Activated CD4-positive, alpha-beta T cell treated with anti-CD3 and anti-CD28 coated beads for 24 hours (primary cell): ENCODE measurements at regions not wholly inside any gene's neighbourhood (a gene's known extent, or its start where the extent isn't known, plus 50 kb on each side); places are given as distances from the start of the nearest gene placed in this dataset.

Source experiments
- DNase-seq, 2 donors: peaks; one replicate each; pipeline ENCODE4 v3.0.0-alpha.2; 2020; ENCODE audit warnings: low read depth in 2 of 2

- no peak for DNase-seq
These were observed 848.7 kb upstream of the FOXG1 start for GRCh38 chr14:27917896-27918295.

DNA sequence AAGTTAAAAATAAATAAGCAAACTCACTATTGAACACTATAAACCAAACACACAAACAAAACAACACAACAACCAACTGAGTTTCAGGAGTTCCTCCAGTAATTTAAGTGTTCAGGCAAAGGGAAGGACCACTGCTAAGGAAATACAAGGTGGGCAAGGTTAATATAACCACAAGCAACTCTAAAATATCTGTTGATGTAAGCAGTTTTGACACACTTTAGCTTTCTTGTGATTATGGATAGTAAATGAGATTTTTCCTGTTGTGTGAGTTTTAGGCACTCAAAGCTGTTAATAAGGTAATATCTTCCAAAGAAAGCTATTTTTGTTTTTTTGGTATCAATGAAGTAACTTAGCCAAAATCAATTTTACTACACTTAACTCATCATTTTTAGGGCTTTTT is 839.1 kb upstream of the FOXG1 start:
- DNase-seq, result no peak

DNA sequence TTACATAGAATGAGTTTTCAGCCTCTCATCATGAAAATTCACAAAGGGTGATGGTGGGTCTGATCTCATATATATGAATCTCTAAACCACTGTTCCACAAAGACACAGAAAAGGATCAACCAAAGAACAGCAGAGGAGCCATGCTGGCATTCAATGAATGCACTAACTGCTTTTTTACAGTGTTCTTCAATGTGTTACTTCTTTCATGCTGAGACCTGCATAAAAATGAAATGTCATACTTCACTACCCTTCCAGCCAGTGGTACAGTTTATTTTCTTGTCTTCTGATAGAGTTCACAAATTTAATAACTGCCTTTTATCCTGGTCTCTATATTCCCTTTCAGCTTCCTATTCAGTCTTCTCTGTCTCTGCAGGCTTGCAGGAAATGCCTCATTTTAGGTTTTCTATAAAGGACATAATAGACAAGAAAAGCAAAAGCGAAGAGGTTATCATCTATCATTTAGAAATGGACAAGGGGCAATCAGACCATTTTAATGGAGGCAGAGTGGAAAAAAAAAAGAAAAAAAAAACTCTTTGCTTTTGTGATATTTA is 836.7 kb upstream of the FOXG1 start:
- no peak for DNase-seq

GRCh38 chr14:27938392-27938791 is 828.2 kb upstream of the FOXG1 start:
- DNase-seq, result no peak

GRCh38 chr14:27945512-27945911 is 821.1 kb upstream of the FOXG1 start:
- no peak for DNase-seq

DNA sequence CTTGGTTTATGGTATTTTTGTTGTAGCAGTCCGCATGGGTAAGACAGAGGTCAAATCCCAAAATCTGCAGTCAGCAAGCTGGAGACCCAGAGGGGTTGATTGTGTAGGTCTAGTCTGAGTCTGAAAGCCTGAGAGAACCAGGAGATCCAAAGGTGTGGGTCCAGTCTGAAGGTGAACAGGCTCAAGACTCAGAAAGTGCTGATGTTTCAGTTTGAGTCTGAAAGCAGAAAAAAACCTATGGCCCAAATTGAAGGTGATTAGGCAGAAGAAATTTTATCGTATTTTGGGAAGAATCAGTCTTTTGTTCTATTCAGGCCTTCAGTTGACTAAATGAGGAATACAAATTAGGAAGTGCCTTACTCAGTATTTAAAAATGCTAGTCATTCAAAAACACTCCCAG is 807.8 kb upstream of the FOXG1 start:
- no peak for DNase-seq

- DNase-seq, result no peak
These were observed 770.9 kb upstream of the FOXG1 start for GRCh38 chr14:27995691-27996090.

DNA sequence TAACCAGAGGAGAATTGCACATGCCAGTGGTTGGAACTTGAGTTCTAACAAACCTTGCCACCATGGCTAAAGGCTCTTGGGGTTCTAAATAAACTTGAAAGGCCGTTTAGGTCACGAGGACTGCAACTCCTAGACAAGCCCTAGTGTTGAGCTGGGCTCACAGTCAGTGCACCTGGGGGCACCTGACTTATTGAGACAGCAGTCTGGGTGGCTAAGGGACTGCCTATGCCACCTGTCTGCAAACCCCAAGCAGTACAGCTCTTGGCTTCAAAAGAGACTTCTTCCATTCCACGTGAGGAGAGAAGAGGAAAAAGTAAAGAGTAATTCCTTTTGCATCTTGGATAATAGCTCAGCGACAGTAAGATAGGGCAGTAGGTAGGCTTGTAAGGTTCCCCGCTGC is 765.6 kb upstream of the FOXG1 start:
- DNase-seq, result no peak

- DNase-seq, result no peak
These were observed 753.8 kb upstream of the FOXG1 start for GRCh38 chr14:28012629-28013415.

GRCh38 chr14:28020112-28020511 is 746.5 kb upstream of the FOXG1 start:
- DNase-seq, result no peak

DNA sequence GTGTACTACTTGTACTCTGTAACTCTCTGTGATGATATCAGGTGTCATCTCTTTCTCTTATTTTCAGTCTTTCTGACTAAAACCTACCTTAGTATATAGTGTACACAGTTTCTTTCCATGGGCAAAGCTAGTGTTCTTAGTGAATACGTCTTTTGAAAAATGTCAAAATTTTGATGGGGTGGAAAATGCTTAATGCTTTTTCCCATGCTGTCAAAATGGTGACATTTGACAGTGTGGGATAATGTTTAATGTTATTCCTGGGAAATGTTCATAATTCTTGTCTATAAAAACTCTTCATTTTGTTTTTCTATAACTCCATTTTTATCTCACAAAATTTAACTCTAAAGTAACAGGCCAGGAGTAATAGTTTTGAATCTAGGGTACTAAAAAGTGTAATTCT is 742.7 kb upstream of the FOXG1 start:
- DNase-seq, result no peak

- DNase-seq, result no peak
These were observed 714.3 kb upstream of the FOXG1 start for GRCh38 chr14:28052251-28052650.

- no peak for DNase-seq
These were observed 711.6 kb upstream of the FOXG1 start for GRCh38 chr14:28055008-28055407.

DNA sequence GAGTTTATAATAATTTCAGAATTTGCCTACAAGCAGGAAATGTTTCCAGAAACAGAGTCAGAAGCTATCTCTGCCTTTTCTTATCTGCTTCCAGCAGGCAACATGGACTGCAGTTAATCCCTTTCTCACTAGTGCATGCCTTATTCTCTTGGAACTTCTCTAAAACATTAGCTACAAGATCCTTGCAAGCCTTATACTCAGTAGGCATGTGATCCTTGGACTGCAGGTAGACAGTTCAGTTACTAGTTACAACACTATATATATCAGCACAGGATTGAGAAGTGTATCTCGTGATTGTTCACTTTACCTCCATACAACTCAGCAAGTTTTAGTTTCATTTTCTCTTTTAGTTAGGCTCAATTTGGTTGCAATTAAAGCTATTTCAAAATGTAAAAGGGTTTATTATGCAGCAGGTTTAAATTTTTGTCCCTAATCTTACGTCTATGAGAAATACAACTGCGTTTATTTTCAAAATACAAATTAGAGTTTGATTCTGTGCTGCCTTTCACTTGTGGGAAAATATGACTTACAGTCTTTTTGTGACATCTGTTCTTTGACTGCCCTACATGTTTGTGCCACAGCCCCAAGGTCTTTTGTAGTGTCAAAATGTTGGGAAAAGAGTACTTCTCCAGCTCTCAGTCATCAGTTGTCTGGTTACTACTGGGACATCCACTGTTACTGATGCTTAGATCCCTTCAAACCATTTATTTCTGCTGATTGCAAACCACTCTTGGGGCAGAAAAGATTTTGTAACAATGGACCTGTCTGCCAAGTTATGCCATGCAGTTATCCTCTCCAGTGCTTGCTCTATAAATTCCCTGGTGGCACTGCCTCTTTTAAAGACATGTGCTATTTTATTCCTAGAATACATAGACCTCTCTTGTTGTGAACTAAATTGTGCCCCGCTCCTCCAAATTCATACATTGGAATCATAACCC is 709.0 kb upstream of the FOXG1 start:
- no peak for DNase-seq

- DNase-seq, result no peak
These were observed 707.3 kb upstream of the FOXG1 start for GRCh38 chr14:28059254-28059653.

DNA sequence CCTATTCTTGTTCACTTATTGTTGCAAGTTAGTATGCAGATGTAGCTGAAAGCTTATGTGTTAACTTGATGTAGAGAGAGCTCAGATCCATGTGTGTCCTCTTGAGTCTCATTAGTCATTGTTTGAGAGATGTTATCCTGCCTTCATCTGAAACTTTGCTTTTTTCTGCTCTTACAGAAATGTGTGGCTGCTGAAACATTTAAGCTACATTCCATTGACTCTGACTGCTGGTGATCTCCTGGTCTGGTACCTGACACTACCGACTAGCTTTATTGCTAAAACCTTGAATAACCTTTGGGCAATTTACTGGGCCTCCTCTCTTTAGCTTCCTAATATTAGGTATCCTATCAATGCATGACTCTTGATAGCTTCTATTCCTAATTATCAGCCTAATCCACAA is 705.6 kb upstream of the FOXG1 start:
- DNase-seq, result no peak

DNA sequence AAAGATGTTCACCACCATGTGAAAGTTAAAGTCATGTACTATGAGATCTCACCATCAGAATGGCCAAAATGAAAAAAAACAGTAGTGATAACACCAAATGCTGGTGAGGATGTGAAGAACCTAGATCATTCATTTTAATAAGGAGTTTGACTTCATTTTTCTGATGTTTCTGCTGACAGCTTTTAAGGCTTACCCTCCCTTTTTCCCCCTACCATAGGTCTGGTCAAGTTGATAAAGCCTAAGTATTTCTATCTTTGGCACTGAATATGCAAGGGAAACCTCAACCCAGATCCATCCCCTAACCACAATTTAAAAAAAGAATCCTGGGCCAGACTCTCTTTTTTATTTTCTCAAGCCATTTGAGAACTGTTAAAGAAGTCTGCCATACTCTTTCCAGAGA is 689.6 kb upstream of the FOXG1 start:
- DNase-seq, result no peak

DNA sequence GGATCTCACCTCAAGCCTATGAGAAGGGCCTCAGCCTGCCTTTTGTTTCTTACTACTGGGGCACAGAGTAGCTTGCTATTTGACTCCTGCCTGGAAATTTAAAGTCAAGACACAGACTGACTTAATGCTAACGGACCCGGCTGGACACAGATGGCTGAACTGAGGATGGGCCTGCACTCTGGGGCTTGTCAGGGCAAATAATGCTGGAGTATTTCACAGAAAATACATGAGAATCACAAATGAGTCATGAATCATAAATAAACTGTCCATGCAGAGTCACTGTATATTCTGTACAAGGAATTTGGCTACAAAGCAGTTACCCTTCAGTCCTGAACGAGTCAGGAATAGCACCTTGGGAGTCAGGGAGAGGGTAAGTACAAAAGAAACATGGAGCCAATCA is 683.2 kb upstream of the FOXG1 start:
- DNase-seq, result no peak

GRCh38 chr14:28088125-28088524 is 678.5 kb upstream of the FOXG1 start:
- DNase-seq, result no peak

DNA sequence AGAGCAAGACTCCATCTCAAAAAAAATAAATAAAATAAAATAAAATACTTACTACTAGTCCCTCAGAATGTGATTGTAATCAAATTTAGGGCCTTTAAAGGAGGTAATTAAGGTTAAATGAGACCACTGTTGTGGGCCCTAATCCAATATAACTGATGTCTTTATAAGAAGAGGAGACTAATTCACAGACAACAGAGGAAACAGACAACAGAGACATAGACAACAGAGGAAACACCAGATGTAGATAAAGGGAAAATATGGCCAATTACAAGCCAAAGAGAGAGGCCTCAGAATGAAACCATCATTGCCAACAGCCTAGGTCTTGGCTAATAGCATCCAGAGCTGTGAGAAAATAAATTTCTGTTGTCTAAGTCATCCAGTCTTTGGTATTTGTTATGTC is 669.0 kb upstream of the FOXG1 start:
- DNase-seq, result no peak

- no peak for DNase-seq
These were observed 667.7 kb upstream of the FOXG1 start for GRCh38 chr14:28098856-28099255.

GRCh38 chr14:28102001-28102400 is 664.6 kb upstream of the FOXG1 start:
- no peak for DNase-seq

- no peak for DNase-seq
These were observed 663.8 kb upstream of the FOXG1 start for GRCh38 chr14:28102814-28103213.
